ENCODE measurements at regions not wholly inside any gene's neighbourhood (a gene's known extent, or its start where the extent isn't known, plus 50 kb on each side); places are given as distances from the start of the nearest gene placed in this dataset.
"Not testable (repeated sequence)": the region's sequence is repeated elsewhere in the genome, so short reads cannot be mapped to it uniquely, and the experiment has no call there.

DNA sequence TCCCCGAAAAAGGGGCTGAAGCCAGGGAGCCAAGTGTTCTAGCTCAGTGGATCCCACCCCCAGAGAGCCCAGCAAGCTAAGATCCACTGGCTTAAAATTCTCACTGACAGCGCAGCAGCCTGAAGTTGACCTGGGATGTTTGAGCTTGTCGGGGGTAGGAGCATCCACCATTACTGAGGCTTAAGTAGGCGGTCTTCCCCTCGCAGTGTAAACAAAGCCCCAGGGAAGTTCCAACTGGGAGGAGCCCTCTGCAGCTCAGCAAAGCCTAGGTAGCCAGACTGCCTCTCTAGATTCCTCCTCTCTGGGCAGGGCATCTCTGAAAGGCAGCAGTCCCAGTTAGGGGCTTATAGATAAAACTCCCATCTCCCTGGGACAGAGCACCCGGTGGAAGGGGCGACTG lies 56.8 kb upstream of the FGF16 start:
- TF ChIP-seq CTCF (IDR thresholded peaks at IDR 0.05); ZFX (IDR thresholded peaks at IDR 0.05; ENCODE audit: borderline replicate concordance): not testable (repeated sequence)

All from 22Rv1 (cell line).